ENCODE measurements at regions not wholly inside any gene's neighbourhood (a gene's known extent, or its start where the extent isn't known, plus 50 kb on each side); places are given as distances from the start of the nearest gene placed in this dataset.

- H3K14ac ChIP-seq (ENCODE audit: insufficient read length) = no peak overlapping the region
- H4K91ac ChIP-seq (replicated peaks; ENCODE audit: insufficient read length, low read length) = no peak overlapping the region
- DNase-seq (ENCODE audit: low read depth in 1 of 2, low spot score in 2 of 2) (no peak), FAIRE-seq (no peak)
- H2BK15ac ChIP-seq (ENCODE audit: low read length) = no peak overlapping the region
- H3K36me3 ChIP-seq (ENCODE audit: control insufficient read depth in 2 of 4, insufficient read depth in 4 of 4, low read length in 3 of 4) = no peaks in the 10 kb centered on the region; a peak in 1 of 8 replicates
- no peak overlapping the region for H2BK12ac ChIP-seq (ENCODE audit: low read depth, low read length)
- ChIA-PET POLR2A (ENCODE audit: partially characterized antibody) (no interaction called here), CTCF (ENCODE audit: partially characterized antibody) (no interaction called here)
- H3K4ac ChIP-seq (replicated peaks; ENCODE audit: insufficient read length, low read depth, low read length) = no peak overlapping the region
- H3K79me2 ChIP-seq (ENCODE audit: control insufficient read depth in 1 of 2, insufficient read depth in 2 of 2, low read length in 2 of 2) = no peaks in the 10 kb centered on the region
- H3K9ac ChIP-seq (replicated peaks in 1 of 4; ENCODE audit: extremely low read depth in 1 of 4, low read depth in 3 of 4, low read length in 3 of 4) = no peak overlapping the region
- H2AFZ ChIP-seq (ENCODE audit: low read length) = no peak overlapping the region
- H2AK5ac ChIP-seq (ENCODE audit: low read depth, low read length) = no peak overlapping the region
- TF ChIP-seq ZNF274 (IDR thresholded peaks at IDR 0.05; ENCODE audit: borderline replicate concordance, extremely low read depth, low read length) = no peak
- no peak for TF ChIP-seq ATF2 (IDR thresholded peaks at IDR 0.05; ENCODE audit: low read length)
- TF ChIP-seq ATF3 (IDR thresholded peaks at IDR 0.05; ENCODE audit: insufficient read depth, low read depth, low read length) = no peak
- TF ChIP-seq NANOG (IDR thresholded peaks at IDR 0.05; ENCODE audit: insufficient read depth, low read depth, low read length, poor library complexity, severe bottlenecking) = no peak
- no peak for TF ChIP-seq FOSL1 (IDR thresholded peaks at IDR 0.05; ENCODE audit: insufficient read depth, low read depth, low read length)
- no peak for TF ChIP-seq TAF7 (optimal IDR thresholded peaks at IDR 0.05; ENCODE audit: borderline replicate concordance, low read depth, low read length)
- TF ChIP-seq CTCF (IDR thresholded peaks at IDR 0.05; ENCODE audit: control extremely low read depth in 1 of 3, insufficient read depth in 1 of 3, low read depth in 1 of 3, low read length in 3 of 3) = no peak
- TF ChIP-seq ASH2L (IDR thresholded peaks at IDR 0.05; ENCODE audit: low read length) = no peak
- TF ChIP-seq GABPA (IDR thresholded peaks at IDR 0.05; ENCODE audit: borderline replicate concordance, insufficient read depth, low read length) = no peak
- TF ChIP-seq SP1 (IDR thresholded peaks at IDR 0.05; ENCODE audit: low read depth, low read length) = no peak
- H4K20me1 ChIP-seq (replicated peaks in 1 of 2; ENCODE audit: control insufficient read depth in 1 of 2, insufficient read depth in 2 of 2, low read length in 2 of 2) = no peaks in the 10 kb centered on the region
- no peak overlapping the region for H3K56ac ChIP-seq (replicated peaks; ENCODE audit: insufficient read length, low read depth, low read length)
- H3K4me1 ChIP-seq (replicated peaks in 1 of 4; ENCODE audit: control insufficient read depth in 3 of 4, insufficient read depth in 4 of 4, low read length in 3 of 4) = no peaks in the 10 kb centered on the region
- H3K23me2 ChIP-seq (ENCODE audit: low read depth, low read length) = no peaks in the 10 kb centered on the region
- H3K4me2 ChIP-seq (ENCODE audit: insufficient read depth in 1 of 2, low read depth in 2 of 2, low read length in 2 of 2) = no peak overlapping the region
- no peak overlapping the region for H4K8ac ChIP-seq (ENCODE audit: extremely low read depth, insufficient read depth, low read length)
- no peak overlapping the region for H3K4me3 ChIP-seq (ENCODE audit: extremely low read depth in 1 of 4, insufficient read depth in 2 of 4, low read depth in 3 of 4, low read length in 4 of 4)
- H3K23ac ChIP-seq (ENCODE audit: insufficient read length) = no peak overlapping the region
- 82% methylated on average over 1 of the region's 1 CpG; no CpG with 5 or more reads in 1 of the 2 experiments for WGBS, 2 experiments (ENCODE audit: extremely low coverage in 1 of 2, insufficient coverage in 1 of 2, insufficient read length in 1 of 2, insufficient replicate concordance in 2 of 2, low coverage in 1 of 2, low lambda C conversion rate in 2 of 2, missing lambda C conversion rate in 1 of 2)
- H4K5ac ChIP-seq (ENCODE audit: insufficient read length, low read depth, low read length) = no peak overlapping the region
- no peaks in the 10 kb centered on the region for H3K79me1 ChIP-seq (ENCODE audit: low read depth, low read length)
- H2BK20ac ChIP-seq (ENCODE audit: low read length) = no peak overlapping the region
- H3K9me3 ChIP-seq (ENCODE audit: insufficient read depth in 2 of 2, low read depth in 1 of 2, low read length in 1 of 2) = peaks cover 13 to 19% of the 10 kb centered on the region in 2 experiments; a peak in 3 of 4 replicates
- H3K27me3 ChIP-seq (replicated peaks in 1 of 4; ENCODE audit: control insufficient read depth in 3 of 4, extremely low read depth in 1 of 4, insufficient read depth in 3 of 4, low read length in 3 of 4) = no peaks in the 10 kb centered on the region
- no peak overlapping the region for H2BK120ac ChIP-seq (replicated peaks; ENCODE audit: low read depth, low read length)
- H3K18ac ChIP-seq (ENCODE audit: extremely low read depth, low read length) = no peak overlapping the region
- no peak overlapping the region for H3K27ac ChIP-seq (ENCODE audit: low read depth, low read length)
- H2BK5ac ChIP-seq (ENCODE audit: low read depth, low read length) = no peak overlapping the region
These were observed 155.6 kb downstream of the PHF2 start for GRCh38 chr9:93731963-93732362.
